SIG-M5 treated with dmso at 0.1 percent for 504 hours (cell line): ENCODE measurements at regions not wholly inside any gene's neighbourhood (a gene's known extent, or its start where the extent isn't known, plus 50 kb on each side); places are given as distances from the start of the nearest gene placed in this dataset.
"Not testable (repeated sequence)": the region's sequence is repeated elsewhere in the genome, so short reads cannot be mapped to it uniquely, and the experiment has no call there.

Experiments
- DNase-seq: peaks from one replicate; lab custom pipeline; 2025; ENCODE audit not compliant: unreplicated experiment; lab: John Stamatoyannopoulos, UW

GRCh38 chr13:100776686-100777085 is 102.1 kb upstream of the TMTC4 start:
- DNase-seq: not testable (repeated sequence)

GRCh38 chr13:100773923-100774663 is 99.5 kb upstream of the TMTC4 start:
- DNase-seq: no peak

- no peak for DNase-seq
These were observed 98.8 kb upstream of the TMTC4 start for GRCh38 chr13:100773429-100773828.

GRCh38 chr13:100767192-100767591 is 92.6 kb upstream of the TMTC4 start:
- DNase-seq: no peak

GRCh38 chr13:100766570-100766969 is 92.0 kb upstream of the TMTC4 start:
- not testable (repeated sequence) for DNase-seq

GRCh38 chr13:100764937-100765336 is 90.3 kb upstream of the TMTC4 start:
- DNase-seq: no peak

GRCh38 chr13:100762126-100762525 is 87.5 kb upstream of the TMTC4 start:
- not testable (repeated sequence) for DNase-seq

GRCh38 chr13:100755891-100756290 is 81.3 kb upstream of the TMTC4 start:
- DNase-seq: no peak

- no peak for DNase-seq
These were observed 79.9 kb upstream of the TMTC4 start for GRCh38 chr13:100754459-100754858.

GRCh38 chr13:100753376-100753775 is 78.8 kb upstream of the TMTC4 start:
- no peak for DNase-seq

GRCh38 chr13:100751826-100752225 is 77.2 kb upstream of the TMTC4 start:
- no peak for DNase-seq

GRCh38 chr13:100746953-100747683 is 72.5 kb upstream of the TMTC4 start:
- DNase-seq: no peak

- DNase-seq: peak; percentile 49
These were observed 63.7 kb upstream of the TMTC4 start for GRCh38 chr13:100738176-100738855.

GRCh38 chr13:100735494-100735893 is 60.9 kb upstream of the TMTC4 start:
- no peak for DNase-seq

GRCh38 chr13:100734194-100734720 is 59.7 kb upstream of the TMTC4 start:
- no peak for DNase-seq

GRCh38 chr13:100733261-100733660 is 58.7 kb upstream of the TMTC4 start:
- no peak for DNase-seq

GRCh38 chr13:100728201-100728600 is 53.6 kb upstream of the TMTC4 start:
- DNase-seq: no peak

- DNase-seq: no peak
These were observed 50.9 kb upstream of the TMTC4 start for GRCh38 chr13:100725472-100725871.

- DNase-seq: peak; percentile 3
These were observed 50.0 kb upstream of the TMTC4 start for GRCh38 chr13:100724568-100724967.
